ENCODE measurements at regions not wholly inside any gene's neighbourhood (a gene's known extent, or its start where the extent isn't known, plus 50 kb on each side); places are given as distances from the start of the nearest gene placed in this dataset.

DNA sequence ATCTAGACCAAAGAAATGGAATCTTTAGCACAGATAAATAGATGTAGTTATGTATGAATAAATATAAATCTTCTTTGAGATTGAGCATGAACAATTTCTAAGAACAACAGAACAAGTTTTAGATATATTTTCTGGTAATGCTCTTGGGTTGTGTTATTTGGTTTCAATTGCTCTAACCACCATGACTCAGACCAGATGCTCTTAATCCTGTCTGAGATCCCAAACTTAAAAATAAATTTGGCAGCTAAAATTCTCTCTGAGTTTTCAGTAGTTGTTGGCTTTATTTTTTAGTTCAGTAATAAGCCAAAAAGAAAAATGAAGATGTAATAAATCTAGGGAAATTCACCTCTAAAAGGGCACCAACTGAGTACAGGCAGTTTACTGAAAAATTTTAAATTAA, 1693.4 kb downstream of the NCAM2 start:
- DNase-seq (ENCODE audit: low spot score): no peak
- in situ Hi-C loops (cut with MboI; ENCODE audit: low pct_unique_long_range_greater_than_20kb, low sequenced_read_pairs, unreplicated experiment): no loop called here
- TF ChIP-seq CTCF (IDR thresholded peaks at IDR 0.05; ENCODE audit: extremely low read depth, insufficient read depth, missing control alignments): no peak

DNA sequence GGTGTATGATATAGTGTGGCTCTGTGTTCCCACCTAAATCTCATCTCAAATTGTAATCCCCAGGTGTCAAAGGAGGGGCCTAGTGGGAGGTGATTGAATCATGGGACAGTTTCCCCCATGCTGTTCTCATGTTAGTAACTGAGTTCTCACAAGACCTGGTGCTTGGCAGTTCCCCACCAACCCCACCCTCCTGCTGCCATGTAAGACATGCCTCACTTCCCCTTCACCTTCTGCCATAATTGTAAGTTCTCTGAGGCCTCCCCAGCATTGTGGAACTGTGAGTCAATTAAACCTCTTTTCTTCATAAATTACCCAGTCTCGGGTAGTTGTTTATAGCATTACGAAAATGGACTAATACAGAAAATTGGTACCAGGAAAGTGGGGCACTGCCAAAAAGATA, 1705.3 kb downstream of the NCAM2 start:
- TF ChIP-seq CTCF (IDR thresholded peaks at IDR 0.05; ENCODE audit: extremely low read depth, insufficient read depth, missing control alignments): no peak
- DNase-seq (ENCODE audit: low spot score): no peak
- in situ Hi-C loops (cut with MboI; ENCODE audit: low pct_unique_long_range_greater_than_20kb, low sequenced_read_pairs, unreplicated experiment): no loop called here

- in situ Hi-C loops (cut with MboI; ENCODE audit: low pct_unique_long_range_greater_than_20kb, low sequenced_read_pairs, unreplicated experiment): no loop called here
- DNase-seq (ENCODE audit: low spot score): no peak
- TF ChIP-seq CTCF (IDR thresholded peaks at IDR 0.05; ENCODE audit: extremely low read depth, insufficient read depth, missing control alignments): no peak
These were observed 1712.5 kb downstream of the NCAM2 start for GRCh38 chr21:22710721-22711120.

- no peak for DNase-seq (ENCODE audit: low spot score)
- TF ChIP-seq CTCF (IDR thresholded peaks at IDR 0.05; ENCODE audit: extremely low read depth, insufficient read depth, missing control alignments): no peak
These were observed 1713.4 kb downstream of the NCAM2 start for GRCh38 chr21:22711636-22712035.

GRCh38 chr21:22725436-22725835, 1727.2 kb downstream of the NCAM2 start:
- in situ Hi-C loops (cut with MboI; ENCODE audit: low pct_unique_long_range_greater_than_20kb, low sequenced_read_pairs, unreplicated experiment): no loop called here
- DNase-seq (ENCODE audit: low spot score): no peak
- no peak for TF ChIP-seq CTCF (IDR thresholded peaks at IDR 0.05; ENCODE audit: extremely low read depth, insufficient read depth, missing control alignments)

More at GRCh38 chr21:22711636-22712035, 1713.4 kb downstream of the NCAM2 start:
- in situ Hi-C loops (cut with MboI; ENCODE audit: low pct_unique_long_range_greater_than_20kb, low sequenced_read_pairs, unreplicated experiment): no loop called here

DNA sequence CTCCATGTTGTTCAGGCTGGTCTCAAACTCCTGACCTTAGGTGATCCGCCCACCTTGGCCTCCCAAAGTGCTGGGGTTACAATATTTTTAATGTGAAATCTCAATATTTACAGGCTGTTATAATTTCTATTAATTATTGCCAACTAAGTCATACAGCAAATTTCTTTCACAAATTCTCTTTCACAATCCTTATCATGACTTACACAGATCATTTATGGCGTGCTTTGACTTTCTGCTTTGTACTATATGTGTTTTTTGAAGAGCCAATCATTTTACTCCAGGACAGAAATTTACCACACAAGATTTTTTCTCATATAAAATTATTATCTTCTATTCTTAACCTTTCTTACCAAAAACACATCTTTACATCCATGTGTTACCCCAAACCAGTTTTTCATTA, 1729.9 kb downstream of the NCAM2 start:
- no peak for DNase-seq (ENCODE audit: low spot score)
- in situ Hi-C loops (cut with MboI; ENCODE audit: low pct_unique_long_range_greater_than_20kb, low sequenced_read_pairs, unreplicated experiment): no loop called here
- TF ChIP-seq CTCF (IDR thresholded peaks at IDR 0.05; ENCODE audit: extremely low read depth, insufficient read depth, missing control alignments): no peak

DNA sequence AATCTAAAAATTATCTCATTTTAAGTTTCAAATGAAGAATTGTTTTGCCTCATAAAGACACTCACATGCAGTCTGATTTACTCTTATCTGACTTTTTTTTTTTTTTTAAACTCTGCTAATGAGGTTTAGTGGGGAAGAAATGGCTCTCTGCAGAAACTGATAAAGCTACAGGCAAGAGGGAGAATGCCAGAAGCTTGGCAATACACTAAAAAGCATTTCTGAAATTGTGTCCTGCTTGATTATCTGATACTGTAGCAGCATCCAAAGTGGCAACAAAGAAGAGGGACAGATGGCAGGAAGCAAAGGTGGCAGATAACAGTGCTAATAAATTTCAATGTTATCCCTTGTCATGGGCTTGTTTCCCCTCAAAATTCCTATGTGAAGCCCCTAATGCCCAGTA, 1744.9 kb downstream of the NCAM2 start:
- in situ Hi-C loops (cut with MboI; ENCODE audit: low pct_unique_long_range_greater_than_20kb, low sequenced_read_pairs, unreplicated experiment): no loop called here
- DNase-seq (ENCODE audit: low spot score): no peak
- TF ChIP-seq CTCF (IDR thresholded peaks at IDR 0.05; ENCODE audit: extremely low read depth, insufficient read depth, missing control alignments): no peak
